SU-DHL-6 (cell line): ENCODE measurements at regions not wholly inside any gene's neighbourhood (a gene's known extent, or its start where the extent isn't known, plus 50 kb on each side); places are given as distances from the start of the nearest gene placed in this dataset.

Source experiments
- H2AFZ ChIP-seq: fragments of 200-600 bp; sonication (generic); 2 replicates; pipeline ENCODE4 v1.6.1; 2014; ENCODE audit warnings: low read depth, mild to moderate bottlenecking, moderate library complexity, mixed read lengths, antibody characterized with exemption, low read length; ENCODE audit not compliant: severe bottlenecking
- H3F3A ChIP-seq: fragments of 200-600 bp; shearing (Covaris generic); 2 replicates; pipeline ENCODE4 v1.6.0; 2016; ENCODE audit warnings: antibody characterized with exemption, mild to moderate bottlenecking; ENCODE audit not compliant: insufficient read depth
- H3K27ac ChIP-seq: fragments of 200-600 bp; sonication (generic); 2 replicates; pipeline ENCODE4 v1.5.1; 2016; ENCODE audit warnings: low read depth, mild to moderate bottlenecking, low read length, moderate library complexity, mixed read lengths
- H3K27me3 ChIP-seq: fragments of 200-600 bp; sonication (generic), shearing (Covaris generic); 2 replicates; pipeline ENCODE4 v1.6.0; 2014; ENCODE audit warnings: mild to moderate bottlenecking, low read length
- H3K36me3 ChIP-seq: fragments of 200-600 bp; sonication (generic); 2 replicates; pipeline ENCODE4 v1.6.1; 2014; ENCODE audit warnings: mild to moderate bottlenecking, low read length, mixed read lengths
- H3K4me2 ChIP-seq: fragments of 300-600, 200-600 bp; shearing (Covaris generic), sonication (generic); 2 replicates; pipeline ENCODE4 v1.6.0; 2014; ENCODE audit warnings: low read length, low read depth, mild to moderate bottlenecking; ENCODE audit not compliant: poor library complexity, severe bottlenecking
- H3K4me3 ChIP-seq: fragments of 200-600 bp; sonication (generic); 2 replicates; pipeline ENCODE4 v1.5.1; 2014; ENCODE audit warnings: antibody characterized with exemption, low read length, mild to moderate bottlenecking, mixed read lengths; ENCODE audit not compliant: insufficient read depth, poor library complexity, severe bottlenecking
- H3K79me2 ChIP-seq: fragments of 200-600 bp; sonication (generic); 2 replicates; pipeline ENCODE4 v1.6.1; 2014; ENCODE audit warnings: mild to moderate bottlenecking, low read length, moderate library complexity; ENCODE audit not compliant: insufficient read depth
- H3K9ac ChIP-seq: fragments of 200-600 bp; sonication (generic); 2 replicates; pipeline ENCODE4 v1.7.0; 2014; ENCODE audit warnings: mild to moderate bottlenecking, low read length
- H3K9me2 ChIP-seq: fragments of 200-600 bp; sonication (generic); replicated peaks from 2 replicates; pipeline ENCODE4 v1.6.1; 2014; ENCODE audit warnings: low read length; ENCODE audit not compliant: insufficient read depth
- H3K9me3 ChIP-seq: fragments of 200-600 bp; sonication (generic); 2 replicates; pipeline ENCODE4 v1.6.1; 2014; ENCODE audit warnings: low read length, mixed read lengths; ENCODE audit not compliant: insufficient read depth
- H4K20me1 ChIP-seq: fragments of 200-600 bp; sonication (generic); 2 replicates; pipeline ENCODE4 v1.6.1; 2014; ENCODE audit warnings: low read depth, mild to moderate bottlenecking, antibody characterized with exemption, low read length, moderate library complexity, mixed read lengths
- EZH2phosphoT487 ChIP-seq: fragments of 200-600 bp; sonication (generic), shearing (Covaris generic); conservative IDR thresholded peaks from 2 replicates; pipeline ENCODE4 v1.6.1; 2018; ENCODE audit warnings: mild to moderate bottlenecking, antibody characterized with exemption, low read length, moderate library complexity, mixed read lengths
- TF ChIP-seq, protein P1 (sequence below): fragments of 200-600 bp; sonication (generic); IDR thresholded peaks from one replicate; pipeline ENCODE4 v1.5.1; 2017; ENCODE audit warnings: antibody characterized with exemption, mild to moderate bottlenecking, low read length, moderate library complexity; ENCODE audit not compliant: insufficient read depth, poor library complexity, severe bottlenecking

DNA sequence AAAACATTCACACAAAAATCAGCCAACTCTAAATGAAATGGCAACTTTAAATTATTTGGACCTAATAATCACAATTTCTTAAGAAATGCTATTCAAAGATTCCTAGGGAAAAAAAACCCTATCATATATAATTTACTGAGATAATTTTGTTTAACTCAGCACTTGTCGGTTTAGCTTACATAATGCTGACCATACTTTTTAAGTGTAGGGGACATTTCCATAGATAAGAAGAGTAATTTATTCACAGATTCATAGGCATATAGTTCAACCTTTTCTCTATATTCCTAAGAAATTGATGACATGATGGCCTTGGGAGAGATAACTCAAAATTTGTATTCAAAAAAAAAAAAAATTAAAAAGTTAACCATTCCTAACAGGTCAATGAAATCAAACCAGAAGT, 260.8 kb upstream of the PGRMC2 start:
- H3K4me3 ChIP-seq: no peak overlapping the region
- H3K27ac ChIP-seq: no peak overlapping the region
- H3F3A ChIP-seq: no peaks in the 10 kb centered on the region
- no peaks in the 10 kb centered on the region for H3K36me3 ChIP-seq
- no peaks in the 10 kb centered on the region for H4K20me1 ChIP-seq
- H3K9me3 ChIP-seq: no peaks in the 10 kb centered on the region
- no peak for TF ChIP-seq EZH2phosphoT487
- TF ChIP-seq, protein P1, sequence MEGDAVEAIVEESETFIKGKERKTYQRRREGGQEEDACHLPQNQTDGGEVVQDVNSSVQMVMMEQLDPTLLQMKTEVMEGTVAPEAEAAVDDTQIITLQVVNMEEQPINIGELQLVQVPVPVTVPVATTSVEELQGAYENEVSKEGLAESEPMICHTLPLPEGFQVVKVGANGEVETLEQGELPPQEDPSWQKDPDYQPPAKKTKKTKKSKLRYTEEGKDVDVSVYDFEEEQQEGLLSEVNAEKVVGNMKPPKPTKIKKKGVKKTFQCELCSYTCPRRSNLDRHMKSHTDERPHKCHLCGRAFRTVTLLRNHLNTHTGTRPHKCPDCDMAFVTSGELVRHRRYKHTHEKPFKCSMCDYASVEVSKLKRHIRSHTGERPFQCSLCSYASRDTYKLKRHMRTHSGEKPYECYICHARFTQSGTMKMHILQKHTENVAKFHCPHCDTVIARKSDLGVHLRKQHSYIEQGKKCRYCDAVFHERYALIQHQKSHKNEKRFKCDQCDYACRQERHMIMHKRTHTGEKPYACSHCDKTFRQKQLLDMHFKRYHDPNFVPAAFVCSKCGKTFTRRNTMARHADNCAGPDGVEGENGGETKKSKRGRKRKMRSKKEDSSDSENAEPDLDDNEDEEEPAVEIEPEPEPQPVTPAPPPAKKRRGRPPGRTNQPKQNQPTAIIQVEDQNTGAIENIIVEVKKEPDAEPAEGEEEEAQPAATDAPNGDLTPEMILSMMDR: no peak
- no peaks in the 10 kb centered on the region for H3K9me2 ChIP-seq
- no peak overlapping the region for H2AFZ ChIP-seq
- no peak overlapping the region for H3K9ac ChIP-seq
- no peaks in the 10 kb centered on the region for H3K79me2 ChIP-seq
- no peak overlapping the region for H3K4me2 ChIP-seq
- no peaks in the 10 kb centered on the region for H3K27me3 ChIP-seq

DNA sequence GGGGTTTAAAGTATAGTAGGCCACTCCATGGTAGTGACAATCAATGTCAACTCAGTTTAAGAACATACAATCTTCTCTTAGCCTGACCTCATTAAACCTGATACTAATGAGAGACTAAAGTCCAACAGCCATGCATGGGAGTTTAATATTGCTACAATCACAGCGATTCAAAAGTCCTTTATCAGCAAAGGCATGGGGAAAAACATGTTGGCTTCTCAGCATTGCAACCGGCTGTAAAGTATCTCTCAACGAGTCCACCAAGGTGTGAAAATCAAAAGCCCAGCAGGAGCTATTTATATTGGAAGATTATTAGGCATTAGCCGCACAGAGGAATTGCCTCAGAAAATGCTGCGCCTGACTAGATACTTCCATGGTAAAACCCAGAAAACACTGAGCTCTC, 256.7 kb upstream of the PGRMC2 start:
- Histone ChIP-seq H3K36me3 (no peaks in the 10 kb centered on the region), H3K27ac (no peak overlapping the region), H3K4me2 (no peak overlapping the region), H3F3A (no peaks in the 10 kb centered on the region), H3K9me2 (no peaks in the 10 kb centered on the region), H4K20me1 (no peaks in the 10 kb centered on the region), H3K79me2 (no peaks in the 10 kb centered on the region), H3K27me3 (no peaks in the 10 kb centered on the region), H3K4me3 (no peak overlapping the region), H3K9me3 (no peaks in the 10 kb centered on the region), H3K9ac (no peak overlapping the region), H2AFZ (no peak overlapping the region)
- TF ChIP-seq, protein P1: no peak
- TF ChIP-seq EZH2phosphoT487: no peak

DNA sequence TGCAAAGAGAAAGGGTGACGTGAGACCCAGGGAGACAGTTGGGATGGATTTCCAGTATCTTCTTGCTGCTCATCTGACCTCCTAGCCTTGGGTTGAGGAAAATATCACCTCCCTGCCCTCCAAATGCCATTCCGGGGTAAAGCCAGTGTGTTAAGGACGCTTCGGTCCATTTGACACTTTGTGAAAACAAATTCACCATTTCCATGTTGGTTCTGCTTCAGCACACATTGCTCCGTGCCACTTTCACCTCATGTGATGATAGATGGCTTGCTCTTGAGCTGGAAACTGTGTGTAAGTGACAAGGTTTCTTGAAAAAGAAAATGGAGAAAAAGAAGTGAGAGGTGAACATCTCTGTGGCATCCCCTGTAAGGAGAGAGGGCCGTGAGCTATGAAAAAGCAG, 256.1 kb upstream of the PGRMC2 start:
- Histone ChIP-seq H3K4me3 (no peak overlapping the region), H3K27ac (no peak overlapping the region), H3K9me3 (no peaks in the 10 kb centered on the region), H2AFZ (no peak overlapping the region), H3K36me3 (no peaks in the 10 kb centered on the region), H3K9me2 (no peaks in the 10 kb centered on the region), H4K20me1 (no peaks in the 10 kb centered on the region), H3K27me3 (no peaks in the 10 kb centered on the region), H3K9ac (no peak overlapping the region), H3K4me2 (no peak overlapping the region), H3K79me2 (no peaks in the 10 kb centered on the region), H3F3A (no peaks in the 10 kb centered on the region)
- no peak for TF ChIP-seq EZH2phosphoT487
- TF ChIP-seq, protein P1: no peak
